Vagina (tissue), 2 donors: ENCODE measurements at regions not wholly inside any gene's neighbourhood (a gene's known extent, or its start where the extent isn't known, plus 50 kb on each side); places are given as distances from the start of the nearest gene placed in this dataset.

Experiments
- POLR2AphosphoS5 ChIP-seq, 2 donors: sonication (generic); formaldehyde crosslinking; IDR thresholded peaks; one replicate each; pipeline ENCODE4 v1.9.0; 2017; ENCODE audit warnings: antibody characterized with exemption in 2 of 2, mild to moderate bottlenecking in 2 of 2, low read depth in 1 of 2; ENCODE audit not compliant: insufficient read depth in 1 of 2
- TF ChIP-seq, protein P1 (sequence below), 3 experiments: fragments of 450-650 bp in 2 of 3; fragments of 200-600 bp in 1 of 3; sonication (generic) in 1 of 3; IDR thresholded peaks; one replicate each; pipeline ENCODE4 v1.5.1; 2017 to 2019; ENCODE audit warnings: antibody characterized with exemption in 3 of 3, mild to moderate bottlenecking in 2 of 3, moderate library complexity in 2 of 3

GRCh38 chr2:205880048-205880447 lies 197.7 kb downstream of the NRP2 start:
- TF ChIP-seq, protein P1, sequence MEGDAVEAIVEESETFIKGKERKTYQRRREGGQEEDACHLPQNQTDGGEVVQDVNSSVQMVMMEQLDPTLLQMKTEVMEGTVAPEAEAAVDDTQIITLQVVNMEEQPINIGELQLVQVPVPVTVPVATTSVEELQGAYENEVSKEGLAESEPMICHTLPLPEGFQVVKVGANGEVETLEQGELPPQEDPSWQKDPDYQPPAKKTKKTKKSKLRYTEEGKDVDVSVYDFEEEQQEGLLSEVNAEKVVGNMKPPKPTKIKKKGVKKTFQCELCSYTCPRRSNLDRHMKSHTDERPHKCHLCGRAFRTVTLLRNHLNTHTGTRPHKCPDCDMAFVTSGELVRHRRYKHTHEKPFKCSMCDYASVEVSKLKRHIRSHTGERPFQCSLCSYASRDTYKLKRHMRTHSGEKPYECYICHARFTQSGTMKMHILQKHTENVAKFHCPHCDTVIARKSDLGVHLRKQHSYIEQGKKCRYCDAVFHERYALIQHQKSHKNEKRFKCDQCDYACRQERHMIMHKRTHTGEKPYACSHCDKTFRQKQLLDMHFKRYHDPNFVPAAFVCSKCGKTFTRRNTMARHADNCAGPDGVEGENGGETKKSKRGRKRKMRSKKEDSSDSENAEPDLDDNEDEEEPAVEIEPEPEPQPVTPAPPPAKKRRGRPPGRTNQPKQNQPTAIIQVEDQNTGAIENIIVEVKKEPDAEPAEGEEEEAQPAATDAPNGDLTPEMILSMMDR (IDR thresholded peaks at IDR 0.05): no peak
- no peak for TF ChIP-seq POLR2AphosphoS5 (IDR thresholded peaks at IDR 0.05; ENCODE audit: insufficient read depth in 1 of 2, low read depth in 1 of 2)
